ENCODE measurements at regions not wholly inside any gene's neighbourhood (a gene's known extent, or its start where the extent isn't known, plus 50 kb on each side); places are given as distances from the start of the nearest gene placed in this dataset.

DNA sequence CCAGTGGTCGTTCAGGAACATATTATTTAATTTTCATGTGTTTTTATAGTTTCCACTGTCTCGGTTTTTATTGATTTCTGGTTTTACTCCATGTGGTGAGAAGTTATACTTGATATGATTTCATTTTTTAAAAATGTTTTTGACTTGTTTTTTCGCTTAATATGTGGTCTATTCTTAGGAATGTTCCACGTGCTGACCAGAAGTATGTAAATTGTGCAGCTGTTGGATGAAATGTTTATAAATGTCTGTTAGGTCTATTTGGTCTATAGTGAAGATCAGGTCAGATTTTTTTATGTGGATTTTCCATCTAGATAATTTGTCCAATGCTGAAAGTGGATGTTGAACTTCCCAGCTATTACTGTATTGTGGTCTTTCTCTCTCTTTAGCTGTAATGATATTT, 433.8 kb upstream of the MIS18BP1 start:
- TF ChIP-seq POU6F1 (CRISPR knock-in tag; IDR thresholded peaks at IDR 0.05; ENCODE audit: borderline replicate concordance, low read depth): no peak
- no peak for TF ChIP-seq ZFP3 (CRISPR knock-in tag; IDR thresholded peaks at IDR 0.05)
- TF ChIP-seq, protein P1, sequence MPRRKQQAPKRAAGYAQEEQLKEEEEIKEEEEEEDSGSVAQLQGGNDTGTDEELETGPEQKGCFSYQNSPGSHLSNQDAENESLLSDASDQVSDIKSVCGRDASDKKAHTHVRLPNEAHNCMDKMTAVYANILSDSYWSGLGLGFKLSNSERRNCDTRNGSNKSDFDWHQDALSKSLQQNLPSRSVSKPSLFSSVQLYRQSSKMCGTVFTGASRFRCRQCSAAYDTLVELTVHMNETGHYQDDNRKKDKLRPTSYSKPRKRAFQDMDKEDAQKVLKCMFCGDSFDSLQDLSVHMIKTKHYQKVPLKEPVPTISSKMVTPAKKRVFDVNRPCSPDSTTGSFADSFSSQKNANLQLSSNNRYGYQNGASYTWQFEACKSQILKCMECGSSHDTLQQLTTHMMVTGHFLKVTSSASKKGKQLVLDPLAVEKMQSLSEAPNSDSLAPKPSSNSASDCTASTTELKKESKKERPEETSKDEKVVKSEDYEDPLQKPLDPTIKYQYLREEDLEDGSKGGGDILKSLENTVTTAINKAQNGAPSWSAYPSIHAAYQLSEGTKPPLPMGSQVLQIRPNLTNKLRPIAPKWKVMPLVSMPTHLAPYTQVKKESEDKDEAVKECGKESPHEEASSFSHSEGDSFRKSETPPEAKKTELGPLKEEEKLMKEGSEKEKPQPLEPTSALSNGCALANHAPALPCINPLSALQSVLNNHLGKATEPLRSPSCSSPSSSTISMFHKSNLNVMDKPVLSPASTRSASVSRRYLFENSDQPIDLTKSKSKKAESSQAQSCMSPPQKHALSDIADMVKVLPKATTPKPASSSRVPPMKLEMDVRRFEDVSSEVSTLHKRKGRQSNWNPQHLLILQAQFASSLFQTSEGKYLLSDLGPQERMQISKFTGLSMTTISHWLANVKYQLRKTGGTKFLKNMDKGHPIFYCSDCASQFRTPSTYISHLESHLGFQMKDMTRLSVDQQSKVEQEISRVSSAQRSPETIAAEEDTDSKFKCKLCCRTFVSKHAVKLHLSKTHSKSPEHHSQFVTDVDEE (CRISPR knock-in tag; IDR thresholded peaks at IDR 0.05): no peak
- TF ChIP-seq TOX (CRISPR knock-in tag; IDR thresholded peaks at IDR 0.05; ENCODE audit: borderline replicate concordance): no peak
- no peak for TF ChIP-seq PPARA (CRISPR knock-in tag; IDR thresholded peaks at IDR 0.05; ENCODE audit: borderline replicate concordance)
- no peak for ATAC-seq

DNA sequence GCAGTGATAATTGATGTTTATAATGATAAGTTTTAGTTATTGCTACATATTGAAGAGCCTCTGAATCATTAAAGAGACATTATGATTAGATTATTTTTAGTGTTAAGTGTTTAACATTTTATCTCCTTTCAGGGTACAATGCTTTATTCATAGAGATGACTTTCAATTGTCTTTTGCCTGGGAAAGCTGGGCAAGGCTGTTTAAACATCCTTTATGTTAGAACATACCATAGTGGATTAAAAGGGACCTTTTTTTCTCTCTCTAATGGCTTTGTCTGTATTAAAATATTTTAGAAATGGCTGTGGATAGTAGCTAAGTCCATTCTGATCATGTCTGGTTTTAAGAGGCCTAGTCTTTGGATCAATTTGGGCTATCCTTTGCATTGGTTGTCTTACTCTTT, 427.5 kb upstream of the MIS18BP1 start:
- TF ChIP-seq ARNTL (CRISPR knock-in tag; IDR thresholded peaks at IDR 0.05; ENCODE audit: borderline replicate concordance, low read depth) (no peak), OSR1 (CRISPR knock-in tag; IDR thresholded peaks at IDR 0.05) (no peak), ZNF565 (CRISPR knock-in tag; conservative IDR thresholded peaks at IDR 0.05; ENCODE audit: low read depth) (no peak), ESRRG (CRISPR knock-in tag; IDR thresholded peaks at IDR 0.05) (no peak), ZFP3 (CRISPR knock-in tag; IDR thresholded peaks at IDR 0.05) (no peak)
- TF ChIP-seq, protein P1 (CRISPR knock-in tag; IDR thresholded peaks at IDR 0.05): no peak

DNA sequence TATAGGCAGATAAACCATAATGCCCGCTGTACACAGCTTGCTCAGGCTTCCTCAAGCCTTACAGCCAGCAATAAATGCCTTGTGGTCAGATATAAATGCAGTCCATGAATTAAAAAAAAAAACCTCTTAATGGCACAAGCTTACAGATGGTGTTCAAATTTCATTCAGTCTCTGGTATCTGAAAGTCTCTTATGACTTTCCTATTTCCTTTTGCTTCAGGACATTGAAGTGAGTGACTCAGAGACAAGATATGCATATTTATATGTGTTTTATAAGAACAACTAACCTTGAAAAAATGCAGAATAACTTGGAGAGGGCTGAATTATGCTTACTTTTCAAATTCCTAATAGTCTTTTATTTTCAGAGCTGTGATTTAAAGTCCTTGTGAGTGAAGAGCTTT, 426.9 kb upstream of the MIS18BP1 start:
- peak; percentile 91 for ATAC-seq
- TF ChIP-seq RARB (CRISPR knock-in tag; IDR thresholded peaks at IDR 0.05) (no peak), OSR1 (CRISPR knock-in tag; IDR thresholded peaks at IDR 0.05) (no peak), ZNF8 (CRISPR knock-in tag; IDR thresholded peaks at IDR 0.05) (no peak), CSRNP3 (CRISPR knock-in tag; IDR thresholded peaks at IDR 0.05) (no peak), ZNF565 (CRISPR knock-in tag; conservative IDR thresholded peaks at IDR 0.05; ENCODE audit: low read depth) (no peak), ZNF70 (CRISPR knock-in tag; IDR thresholded peaks at IDR 0.05) (no peak)

More for the DNA sequence above, 427.5 kb upstream of the MIS18BP1 start:
- ATAC-seq: no peak

GRCh38 chr14:45678163-45678562, 425.2 kb upstream of the MIS18BP1 start:
- TF ChIP-seq ZFP3 (CRISPR knock-in tag; IDR thresholded peaks at IDR 0.05): no peak
- TF ChIP-seq ZNF70 (CRISPR knock-in tag; IDR thresholded peaks at IDR 0.05): no peak
- no peak for TF ChIP-seq CSDC2 (CRISPR knock-in tag; IDR thresholded peaks at IDR 0.05)

GRCh38 chr14:45673420-45673819, 420.4 kb upstream of the MIS18BP1 start:
- ATAC-seq: no peak
- TF ChIP-seq GLIS3 (CRISPR knock-in tag; IDR thresholded peaks at IDR 0.05) (no peak), PPARA (CRISPR knock-in tag; IDR thresholded peaks at IDR 0.05; ENCODE audit: borderline replicate concordance) (no peak), ISL1 (CRISPR knock-in tag; IDR thresholded peaks at IDR 0.05) (no peak), CSRNP3 (CRISPR knock-in tag; IDR thresholded peaks at IDR 0.05) (no peak)

More at GRCh38 chr14:45678163-45678562, 425.2 kb upstream of the MIS18BP1 start:
- no peak for ATAC-seq
